ENCODE measurements at regions not wholly inside any gene's neighbourhood (a gene's known extent, or its start where the extent isn't known, plus 50 kb on each side); places are given as distances from the start of the nearest gene placed in this dataset.

- ChIA-PET POLR2A (ENCODE audit: unreplicated experiment) (no interaction called here), CTCF (no interaction called here)
- H3F3A ChIP-seq (ENCODE audit: low read length, unreplicated experiment) = no peaks in the 10 kb centered on the region
- H3K9me3 ChIP-seq (ENCODE audit: low read length) = no peaks in the 10 kb centered on the region
- BruUV-seq (replicated peaks) = no TSS peak
- DNase-seq = no peak
- no peak for ATAC-seq
- no peak overlapping the region for H3K4me3 ChIP-seq (ENCODE audit: low read length)
- peaks cover 26% of the 10 kb centered on the region for H3K4me1 ChIP-seq (ENCODE audit: insufficient read depth, low read length)
- no peak overlapping the region for H3K27ac ChIP-seq (ENCODE audit: low read length)
- H4K20me1 ChIP-seq (ENCODE audit: low read length) = no peaks in the 10 kb centered on the region
- no peak overlapping the region for H3K4me2 ChIP-seq (ENCODE audit: low read length)
- TF ChIP-seq EZH2 (IDR thresholded peaks at IDR 0.05; ENCODE audit: low read length, unreplicated experiment) (no peak), EZH2phosphoT487 (IDR thresholded peaks at IDR 0.05; ENCODE audit: borderline replicate concordance, low read length) (no peak), CTCF (conservative IDR thresholded peaks at IDR 0.05; ENCODE audit: low read depth, low read length) (no peak)
- no peaks in the 10 kb centered on the region for H3K79me2 ChIP-seq (ENCODE audit: low read length)
- intact Hi-C loops (cut with micrococcal nuclease) = no loop called here
- H2AFZ ChIP-seq (ENCODE audit: low read length) = no peak overlapping the region
- H3K9ac ChIP-seq (ENCODE audit: low read length) = no peak overlapping the region
- no peaks in the 10 kb centered on the region for H3K27me3 ChIP-seq (ENCODE audit: low read length)
- H3K9me2 ChIP-seq (replicated peaks; ENCODE audit: low read length) = 0 out of 2 replicates have a peak, but pooled peaks cover 6% of the 10 kb centered on the region
- no peaks in the 10 kb centered on the region for H3K36me3 ChIP-seq (ENCODE audit: low read depth, low read length)
Measured at GRCh38 chr6:22466665-22467245, 102.6 kb upstream of the HDGFL1 start.

- CTCF ChIA-PET = no interaction called here
- H3K9ac ChIP-seq (ENCODE audit: low read length) = no peak overlapping the region
- no peak overlapping the region for H3K27ac ChIP-seq (ENCODE audit: low read length)
- intact Hi-C loops (cut with micrococcal nuclease) = no loop called here
- no peak overlapping the region for H2AFZ ChIP-seq (ENCODE audit: low read length)
- ATAC-seq (no peak), DNase-seq (no peak)
- BruUV-seq (replicated peaks) = no TSS peak
- H3K4me1 ChIP-seq (ENCODE audit: insufficient read depth, low read length) = peaks cover 27% of the 10 kb centered on the region
- H4K20me1 ChIP-seq (ENCODE audit: low read length) = no peaks in the 10 kb centered on the region
- no peaks in the 10 kb centered on the region for H3F3A ChIP-seq (ENCODE audit: low read length, unreplicated experiment)
- H3K79me2 ChIP-seq (ENCODE audit: low read length) = no peaks in the 10 kb centered on the region
- POLR2A ChIA-PET (ENCODE audit: unreplicated experiment) = no interaction called here
- H3K9me3 ChIP-seq (ENCODE audit: low read length) = no peaks in the 10 kb centered on the region
- no peak for TF ChIP-seq EZH2phosphoT487 (IDR thresholded peaks at IDR 0.05; ENCODE audit: borderline replicate concordance, low read length)
- TF ChIP-seq EZH2 (IDR thresholded peaks at IDR 0.05; ENCODE audit: low read length, unreplicated experiment) = no peak
- no peaks in the 10 kb centered on the region for H3K27me3 ChIP-seq (ENCODE audit: low read length)
- H3K36me3 ChIP-seq (ENCODE audit: low read depth, low read length) = no peaks in the 10 kb centered on the region
- H3K4me2 ChIP-seq (ENCODE audit: low read length) = no peak overlapping the region
- 0 out of 2 replicates have a peak, but pooled peaks cover 6% of the 10 kb centered on the region for H3K9me2 ChIP-seq (replicated peaks; ENCODE audit: low read length)
- no peak overlapping the region for H3K4me3 ChIP-seq (ENCODE audit: low read length)
Measured at GRCh38 chr6:22467645-22468044, 101.7 kb upstream of the HDGFL1 start.

GRCh38 chr6:22468256-22468965 is 101.0 kb upstream of the HDGFL1 start:
- POLR2A ChIA-PET (ENCODE audit: unreplicated experiment) = no interaction called here

More at GRCh38 chr6:22468256-22468965, 101.0 kb upstream of the HDGFL1 start:
- ATAC-seq = peak; percentile 42
- BruUV-seq (replicated peaks) = no TSS peak
- H3K9me3 ChIP-seq (ENCODE audit: low read length) = no peaks in the 10 kb centered on the region
- H3K27me3 ChIP-seq (ENCODE audit: low read length) = no peaks in the 10 kb centered on the region
- H4K20me1 ChIP-seq (ENCODE audit: low read length) = no peaks in the 10 kb centered on the region
- H3K9ac ChIP-seq (ENCODE audit: low read length) = no peak overlapping the region
- H3K9me2 ChIP-seq (replicated peaks; ENCODE audit: low read length) = 0 out of 2 replicates have a peak, but pooled peaks cover 6% of the 10 kb centered on the region
- H3K36me3 ChIP-seq (ENCODE audit: low read depth, low read length) = no peaks in the 10 kb centered on the region
- peak; percentile 31 for DNase-seq
- CTCF ChIA-PET = no interaction called here
- H3K4me3 ChIP-seq (ENCODE audit: low read length) = no peak overlapping the region
- intact Hi-C loops (cut with micrococcal nuclease) = no loop called here
- no peak overlapping the region for H3K27ac ChIP-seq (ENCODE audit: low read length)
- no peak overlapping the region for H2AFZ ChIP-seq (ENCODE audit: low read length)
- peaks cover 27% of the 10 kb centered on the region for H3K4me1 ChIP-seq (ENCODE audit: insufficient read depth, low read length)
- TF ChIP-seq EZH2phosphoT487 (IDR thresholded peaks at IDR 0.05; ENCODE audit: borderline replicate concordance, low read length) = no peak
- TF ChIP-seq CTCF (conservative IDR thresholded peaks at IDR 0.05; ENCODE audit: low read depth, low read length) = no peak
- no peak for TF ChIP-seq EZH2 (IDR thresholded peaks at IDR 0.05; ENCODE audit: low read length, unreplicated experiment)
- H3K79me2 ChIP-seq (ENCODE audit: low read length) = no peaks in the 10 kb centered on the region
- H3F3A ChIP-seq (ENCODE audit: low read length, unreplicated experiment) = no peaks in the 10 kb centered on the region
- no peak overlapping the region for H3K4me2 ChIP-seq (ENCODE audit: low read length)

Data from PC-3 (cell line).